WTC11 (cell line): ENCODE measurements at regions not wholly inside any gene's neighbourhood (a gene's known extent, or its start where the extent isn't known, plus 50 kb on each side); places are given as distances from the start of the nearest gene placed in this dataset.

Experiments
- ATAC-seq: fragments of 200-7000 bp; cut with Tn5 transposase; 2 replicates; pipeline ENCODE4 v1.10.0; 2021; ENCODE audit warnings: mild to moderate bottlenecking, moderate library complexity
- CTCF ChIA-PET: fragments of 300-600 bp; sonication (Branson Sonifier 250); formaldehyde crosslinking; loops from one replicate; lab custom pipeline; 2021; ENCODE audit warnings: antibody characterized with exemption; lab: Charles Lee
- POLR2A ChIA-PET: fragments of 350-600 bp; sonication (Branson Sonifier 250); formaldehyde crosslinking; loops from one replicate; lab custom pipeline; 2021; ENCODE audit warnings: antibody characterized with exemption; lab: Charles Lee
- DNase-seq: peaks from one replicate; pipeline ENCODE4 v3.0.0; 2021; ENCODE audit warnings: low spot score
- H3K27ac Mint-ChIP-seq: 2 replicates; pipeline ENCODE4 v1.8.0; 2021; ENCODE audit warnings: mixed read lengths
- H3K27me3 Mint-ChIP-seq: 2 replicates; pipeline ENCODE4 v1.8.0; 2021; ENCODE audit warnings: low read depth, mild to moderate bottlenecking, moderate library complexity, mixed read lengths
- H3K36me3 Mint-ChIP-seq: 2 replicates; pipeline ENCODE4 v1.8.0; 2021; ENCODE audit warnings: mixed read lengths
- H3K4me1 Mint-ChIP-seq: 2 replicates; pipeline ENCODE4 v1.8.0; 2022; ENCODE audit warnings: mixed read lengths
- H3K4me3 Mint-ChIP-seq: 2 replicates; pipeline ENCODE4 v1.8.0; 2021; ENCODE audit warnings: mild to moderate bottlenecking, moderate library complexity, mixed read lengths
- H3K9me3 Mint-ChIP-seq: 2 replicates; pipeline ENCODE4 v1.8.0; 2021; ENCODE audit warnings: mixed read lengths
- ATF2 ChIP-seq: sonication (generic); formaldehyde crosslinking; IDR thresholded peaks from 2 replicates; pipeline ENCODE4 v1.8.1; 2022; ENCODE audit warnings: low read depth, missing genetic modification reagents, borderline replicate concordance
- FOXP1 ChIP-seq: sonication (generic); formaldehyde crosslinking; IDR thresholded peaks from 2 replicates; pipeline ENCODE4 v1.8.0; 2022; ENCODE audit warnings: missing genetic modification reagents, mild to moderate bottlenecking, moderate library complexity, borderline replicate concordance
- JUN ChIP-seq: sonication (generic); formaldehyde crosslinking; IDR thresholded peaks from 2 replicates; pipeline ENCODE4 v1.8.0; 2023; ENCODE audit warnings: mild to moderate bottlenecking, missing genetic modification reagents
- MXD4 ChIP-seq: fragments of 250-450 bp; sonication (Bioruptor Pico); IDR thresholded peaks from 2 replicates; pipeline ENCODE4 v1.8.0; 2021; ENCODE audit warnings: mild to moderate bottlenecking, moderate library complexity, borderline replicate concordance
- MYBL2 ChIP-seq: sonication (generic); formaldehyde crosslinking; IDR thresholded peaks from 2 replicates; pipeline ENCODE4 v1.8.1; 2023; ENCODE audit warnings: mild to moderate bottlenecking, moderate library complexity, missing genetic modification reagents
- NR1H2 ChIP-seq: sonication (generic); formaldehyde crosslinking; IDR thresholded peaks from 2 replicates; pipeline ENCODE4 v1.9.0; 2021; ENCODE audit warnings: mild to moderate bottlenecking, moderate library complexity, missing genetic modification reagents
- NR3C1 ChIP-seq: sonication (generic); formaldehyde crosslinking; conservative IDR thresholded peaks from 2 replicates; pipeline ENCODE4 v1.8.1; 2023; ENCODE audit warnings: low read depth, mild to moderate bottlenecking, missing genetic modification reagents
- OVOL2 ChIP-seq: fragments of 250-450 bp; sonication (Bioruptor Pico); IDR thresholded peaks from 2 replicates; pipeline ENCODE4 v1.9.0; 2021; ENCODE audit warnings: mild to moderate bottlenecking, borderline replicate concordance
- SP1 ChIP-seq: sonication (generic); formaldehyde crosslinking; conservative IDR thresholded peaks from 2 replicates; pipeline ENCODE4 v1.8.1; 2022; ENCODE audit warnings: missing genetic modification reagents
- TP53 ChIP-seq: sonication (generic); formaldehyde crosslinking; IDR thresholded peaks from 2 replicates; pipeline ENCODE4 v1.8.1; 2023; ENCODE audit warnings: mild to moderate bottlenecking, missing genetic modification reagents
- USF1 ChIP-seq: sonication (generic); formaldehyde crosslinking; IDR thresholded peaks from 2 replicates; pipeline ENCODE4 v1.8.0; 2022; ENCODE audit warnings: mild to moderate bottlenecking, missing genetic modification reagents
- ZNF396 ChIP-seq: fragments of 250-450 bp; sonication (Bioruptor Pico); IDR thresholded peaks from 2 replicates; pipeline ENCODE4 v1.8.0; 2021; ENCODE audit warnings: mild to moderate bottlenecking, moderate library complexity, borderline replicate concordance
- ZNF425 ChIP-seq: fragments of 250-450 bp; sonication (Bioruptor Pico); conservative IDR thresholded peaks from 2 replicates; pipeline ENCODE4 v1.9.0; 2021; ENCODE audit warnings: mild to moderate bottlenecking
- ZNF532 ChIP-seq: fragments of 250-450 bp; sonication (Bioruptor Pico); IDR thresholded peaks from 2 replicates; pipeline ENCODE4 v1.9.0; 2021; ENCODE audit warnings: mild to moderate bottlenecking, borderline replicate concordance
- TF ChIP-seq, protein P1 (sequence below): sonication (generic); formaldehyde crosslinking; IDR thresholded peaks from 2 replicates; pipeline ENCODE4 v1.8.1; 2023; ENCODE audit warnings: mild to moderate bottlenecking, missing genetic modification reagents, moderate library complexity
- TF ChIP-seq, protein P2 (sequence below): sonication (generic); formaldehyde crosslinking; IDR thresholded peaks from 2 replicates; pipeline ENCODE4 v1.8.0; 2023; ENCODE audit warnings: missing genetic modification reagents
- TF ChIP-seq, protein P3 (sequence below): sonication (generic); formaldehyde crosslinking; conservative IDR thresholded peaks from 2 replicates; pipeline ENCODE4 v1.8.1; 2023; ENCODE audit warnings: mild to moderate bottlenecking, low read depth, missing genetic modification reagents, moderate library complexity

- TF ChIP-seq ZNF425 (CRISPR knock-in tag) (no peak), NR1H2 (no peak), JUN (CRISPR knock-in tag) (no peak), MYBL2 (CRISPR knock-in tag) (no peak)
- TF ChIP-seq, protein P1, sequence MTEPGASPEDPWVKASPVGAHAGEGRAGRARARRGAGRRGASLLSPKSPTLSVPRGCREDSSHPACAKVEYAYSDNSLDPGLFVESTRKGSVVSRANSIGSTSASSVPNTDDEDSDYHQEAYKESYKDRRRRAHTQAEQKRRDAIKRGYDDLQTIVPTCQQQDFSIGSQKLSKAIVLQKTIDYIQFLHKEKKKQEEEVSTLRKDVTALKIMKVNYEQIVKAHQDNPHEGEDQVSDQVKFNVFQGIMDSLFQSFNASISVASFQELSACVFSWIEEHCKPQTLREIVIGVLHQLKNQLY (CRISPR knock-in tag), result no peak
- Mint-ChIP-seq H3K4me3 (no peak overlapping the region), H3K27ac (no peak overlapping the region), H3K27me3 (no peaks in the 10 kb centered on the region), H3K4me1 (peaks cover 16% of the 10 kb centered on the region), H3K36me3 (no peaks in the 10 kb centered on the region), H3K9me3 (peaks cover 16% of the 10 kb centered on the region)
- ChIA-PET CTCF (no interaction called here), POLR2A (no interaction called here)
- ATAC-seq (no peak), DNase-seq (no peak)
These were observed 329.1 kb downstream of the CYRIA start for GRCh38 chr2:16336491-16336890.

DNA sequence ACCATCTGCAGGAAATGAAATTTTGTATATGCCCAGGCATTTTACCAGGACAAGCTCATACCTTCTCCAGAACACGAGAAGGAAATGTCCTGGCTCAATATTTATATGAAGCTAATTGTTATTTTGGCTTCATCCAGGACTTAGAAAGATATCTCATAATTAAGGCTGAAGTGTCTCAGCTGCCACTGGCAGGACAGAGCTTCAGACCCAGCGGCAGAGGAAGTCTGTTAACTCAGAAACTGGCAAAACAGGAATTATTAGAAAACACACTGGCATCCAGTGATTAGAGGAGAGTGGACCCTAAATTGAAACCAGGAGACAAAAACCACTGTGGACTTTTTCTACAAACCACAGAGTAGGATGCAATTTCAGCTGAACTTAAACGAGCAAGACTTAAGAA is 329.7 kb downstream of the CYRIA start:
- CTCF ChIA-PET, result interaction anchor here (0.7 kb wide), 1 partner anchor 54 kb away, joined by 3 read pairs; no protein-coding TSS in a partner anchor
- Mint-ChIP-seq H3K9me3 (peaks cover 16% of the 10 kb centered on the region), H3K4me3 (no peak overlapping the region), H3K4me1 (peaks cover 21% of the 10 kb centered on the region), H3K27ac (no peak overlapping the region), H3K27me3 (no peaks in the 10 kb centered on the region), H3K36me3 (no peaks in the 10 kb centered on the region)
- TF ChIP-seq FOXP1 (CRISPR knock-in tag) (no peak), ZNF396 (CRISPR knock-in tag) (no peak), NR3C1 (CRISPR knock-in tag) (no peak), ATF2 (CRISPR knock-in tag) (no peak), MXD4 (CRISPR knock-in tag) (no peak), ZNF532 (CRISPR knock-in tag) (no peak), USF1 (CRISPR knock-in tag) (no peak), TP53 (CRISPR knock-in tag) (no peak), SP1 (CRISPR knock-in tag) (no peak), NR1H2 (no peak), OVOL2 (CRISPR knock-in tag) (no peak)
- TF ChIP-seq, protein P2, sequence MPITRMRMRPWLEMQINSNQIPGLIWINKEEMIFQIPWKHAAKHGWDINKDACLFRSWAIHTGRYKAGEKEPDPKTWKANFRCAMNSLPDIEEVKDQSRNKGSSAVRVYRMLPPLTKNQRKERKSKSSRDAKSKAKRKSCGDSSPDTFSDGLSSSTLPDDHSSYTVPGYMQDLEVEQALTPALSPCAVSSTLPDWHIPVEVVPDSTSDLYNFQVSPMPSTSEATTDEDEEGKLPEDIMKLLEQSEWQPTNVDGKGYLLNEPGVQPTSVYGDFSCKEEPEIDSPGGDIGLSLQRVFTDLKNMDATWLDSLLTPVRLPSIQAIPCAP (CRISPR knock-in tag), result no peak
- TF ChIP-seq, protein P3, sequence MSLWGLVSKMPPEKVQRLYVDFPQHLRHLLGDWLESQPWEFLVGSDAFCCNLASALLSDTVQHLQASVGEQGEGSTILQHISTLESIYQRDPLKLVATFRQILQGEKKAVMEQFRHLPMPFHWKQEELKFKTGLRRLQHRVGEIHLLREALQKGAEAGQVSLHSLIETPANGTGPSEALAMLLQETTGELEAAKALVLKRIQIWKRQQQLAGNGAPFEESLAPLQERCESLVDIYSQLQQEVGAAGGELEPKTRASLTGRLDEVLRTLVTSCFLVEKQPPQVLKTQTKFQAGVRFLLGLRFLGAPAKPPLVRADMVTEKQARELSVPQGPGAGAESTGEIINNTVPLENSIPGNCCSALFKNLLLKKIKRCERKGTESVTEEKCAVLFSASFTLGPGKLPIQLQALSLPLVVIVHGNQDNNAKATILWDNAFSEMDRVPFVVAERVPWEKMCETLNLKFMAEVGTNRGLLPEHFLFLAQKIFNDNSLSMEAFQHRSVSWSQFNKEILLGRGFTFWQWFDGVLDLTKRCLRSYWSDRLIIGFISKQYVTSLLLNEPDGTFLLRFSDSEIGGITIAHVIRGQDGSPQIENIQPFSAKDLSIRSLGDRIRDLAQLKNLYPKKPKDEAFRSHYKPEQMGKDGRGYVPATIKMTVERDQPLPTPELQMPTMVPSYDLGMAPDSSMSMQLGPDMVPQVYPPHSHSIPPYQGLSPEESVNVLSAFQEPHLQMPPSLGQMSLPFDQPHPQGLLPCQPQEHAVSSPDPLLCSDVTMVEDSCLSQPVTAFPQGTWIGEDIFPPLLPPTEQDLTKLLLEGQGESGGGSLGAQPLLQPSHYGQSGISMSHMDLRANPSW, result no peak
- POLR2A ChIA-PET, result no interaction called here
- ATAC-seq (no peak), DNase-seq (no peak)
